ENCODE measurements at regions not wholly inside any gene's neighbourhood (a gene's known extent, or its start where the extent isn't known, plus 50 kb on each side); places are given as distances from the start of the nearest gene placed in this dataset.

GRCh38 chr5:33166522-33166921 lies 274.2 kb upstream of the TARS1 start:
- Histone ChIP-seq H3K36me3 (replicated peaks; ENCODE audit: low read depth, low read length) (no peaks in the 10 kb centered on the region), H3K9me3 (ENCODE audit: insufficient read depth, low read length) (0 out of 2 replicates have a peak, but pooled peaks cover 3% of the 10 kb centered on the region), H3K27ac (ENCODE audit: low read length) (no peak overlapping the region), H3K4me3 (ENCODE audit: low read length) (no peak overlapping the region), H2AFZ (ENCODE audit: low read depth, low read length) (no peak overlapping the region), H3K79me2 (ENCODE audit: low read length) (no peaks in the 10 kb centered on the region), H3K4me1 (ENCODE audit: low read length) (no peaks in the 10 kb centered on the region), H3K27me3 (ENCODE audit: low read depth, low read length) (no peaks in the 10 kb centered on the region), H4K20me1 (ENCODE audit: insufficient read depth, low read length) (no peaks in the 10 kb centered on the region), H3K4me2 (ENCODE audit: low read length) (no peak overlapping the region), H3K9ac (ENCODE audit: low read length) (no peak overlapping the region)
- peak; percentile 30 for TF ChIP-seq CTCF (IDR thresholded peaks at IDR 0.05; ENCODE audit: low read depth, low read length)
- TF ChIP-seq EZH2phosphoT487 (IDR thresholded peaks at IDR 0.05; ENCODE audit: low read depth) = no peak

- H3K9me3 ChIP-seq (ENCODE audit: insufficient read depth, low read length) = 0 out of 2 replicates have a peak, but pooled peaks cover 3% of the 10 kb centered on the region
- H3K36me3 ChIP-seq (replicated peaks; ENCODE audit: low read depth, low read length) = no peaks in the 10 kb centered on the region
- H3K27me3 ChIP-seq (ENCODE audit: low read depth, low read length) = no peaks in the 10 kb centered on the region
- no peak overlapping the region for H2AFZ ChIP-seq (ENCODE audit: low read depth, low read length)
- H4K20me1 ChIP-seq (ENCODE audit: insufficient read depth, low read length) = no peaks in the 10 kb centered on the region
- no peak overlapping the region for H3K4me3 ChIP-seq (ENCODE audit: low read length)
- H3K4me2 ChIP-seq (ENCODE audit: low read length) = no peak overlapping the region
- no peak overlapping the region for H3K27ac ChIP-seq (ENCODE audit: low read length)
- no peaks in the 10 kb centered on the region for H3K79me2 ChIP-seq (ENCODE audit: low read length)
- no peaks in the 10 kb centered on the region for H3K4me1 ChIP-seq (ENCODE audit: low read length)
- no peak overlapping the region for H3K9ac ChIP-seq (ENCODE audit: low read length)
- TF ChIP-seq CTCF (IDR thresholded peaks at IDR 0.05; ENCODE audit: low read depth, low read length) (no peak), EZH2phosphoT487 (IDR thresholded peaks at IDR 0.05; ENCODE audit: low read depth) (no peak)
Observed at GRCh38 chr5:33166948-33167347, 273.8 kb upstream of the TARS1 start.

GRCh38 chr5:33167541-33167940 lies 273.2 kb upstream of the TARS1 start:
- Histone ChIP-seq H3K4me2 (ENCODE audit: low read length) (no peak overlapping the region), H3K79me2 (ENCODE audit: low read length) (no peaks in the 10 kb centered on the region)

GRCh38 chr5:33170411-33170810 lies 270.4 kb upstream of the TARS1 start:
- Histone ChIP-seq H3K27ac (ENCODE audit: low read length) (no peak overlapping the region), H3K9ac (ENCODE audit: low read length) (no peak overlapping the region), H3K9me3 (ENCODE audit: insufficient read depth, low read length) (0 out of 2 replicates have a peak, but pooled peaks cover 3% of the 10 kb centered on the region), H4K20me1 (ENCODE audit: insufficient read depth, low read length) (no peaks in the 10 kb centered on the region), H3K79me2 (ENCODE audit: low read length) (no peaks in the 10 kb centered on the region), H3K4me3 (ENCODE audit: low read length) (no peak overlapping the region), H3K4me2 (ENCODE audit: low read length) (no peak overlapping the region), H3K4me1 (ENCODE audit: low read length) (no peaks in the 10 kb centered on the region), H3K27me3 (ENCODE audit: low read depth, low read length) (no peaks in the 10 kb centered on the region), H2AFZ (ENCODE audit: low read depth, low read length) (no peak overlapping the region), H3K36me3 (replicated peaks; ENCODE audit: low read depth, low read length) (no peaks in the 10 kb centered on the region)
- TF ChIP-seq CTCF (IDR thresholded peaks at IDR 0.05; ENCODE audit: low read depth, low read length) (no peak), EZH2phosphoT487 (IDR thresholded peaks at IDR 0.05; ENCODE audit: low read depth) (no peak)

More at GRCh38 chr5:33167541-33167940, 273.2 kb upstream of the TARS1 start:
- H3K27me3 ChIP-seq (ENCODE audit: low read depth, low read length) = no peaks in the 10 kb centered on the region
- H4K20me1 ChIP-seq (ENCODE audit: insufficient read depth, low read length) = no peaks in the 10 kb centered on the region
- no peaks in the 10 kb centered on the region for H3K4me1 ChIP-seq (ENCODE audit: low read length)
- H3K36me3 ChIP-seq (replicated peaks; ENCODE audit: low read depth, low read length) = no peaks in the 10 kb centered on the region
- H3K4me3 ChIP-seq (ENCODE audit: low read length) = no peak overlapping the region
- TF ChIP-seq CTCF (IDR thresholded peaks at IDR 0.05; ENCODE audit: low read depth, low read length) (no peak), EZH2phosphoT487 (IDR thresholded peaks at IDR 0.05; ENCODE audit: low read depth) (no peak)
- 0 out of 2 replicates have a peak, but pooled peaks cover 3% of the 10 kb centered on the region for H3K9me3 ChIP-seq (ENCODE audit: insufficient read depth, low read length)
- no peak overlapping the region for H3K9ac ChIP-seq (ENCODE audit: low read length)
- no peak overlapping the region for H3K27ac ChIP-seq (ENCODE audit: low read length)
- no peak overlapping the region for H2AFZ ChIP-seq (ENCODE audit: low read depth, low read length)
